H7 (cell line): ENCODE measurements at regions not wholly inside any gene's neighbourhood (a gene's known extent, or its start where the extent isn't known, plus 50 kb on each side); places are given as distances from the start of the nearest gene placed in this dataset.
A peak's percentile ranks its signal among the peaks of the same experiment; 100 is the strongest.
"Not testable (repeated sequence)": the region's sequence is repeated elsewhere in the genome, so short reads cannot be mapped to it uniquely, and the experiment has no call there.

ENCODE experiments used
- DNase-seq: peaks from one replicate; pipeline ENCODE4 v3.0.0; 2012
- H3K27me3 ChIP-seq: 2 replicates; pipeline ENCODE4 v1.6.0; 2011; ENCODE audit warnings: mild to moderate bottlenecking, low read length; ENCODE audit not compliant: control insufficient read depth, insufficient read depth
- H3K36me3 ChIP-seq: replicated peaks from 2 replicates; pipeline ENCODE4 v1.5.1; 2011; ENCODE audit warnings: low read length; ENCODE audit not compliant: control insufficient read depth, insufficient read depth
- H3K4me3 ChIP-seq: 2 replicates; pipeline ENCODE4 v1.5.1; 2011; ENCODE audit warnings: low read depth, mild to moderate bottlenecking, control low read depth, low read length, moderate library complexity; ENCODE audit not compliant: insufficient read depth

DNA sequence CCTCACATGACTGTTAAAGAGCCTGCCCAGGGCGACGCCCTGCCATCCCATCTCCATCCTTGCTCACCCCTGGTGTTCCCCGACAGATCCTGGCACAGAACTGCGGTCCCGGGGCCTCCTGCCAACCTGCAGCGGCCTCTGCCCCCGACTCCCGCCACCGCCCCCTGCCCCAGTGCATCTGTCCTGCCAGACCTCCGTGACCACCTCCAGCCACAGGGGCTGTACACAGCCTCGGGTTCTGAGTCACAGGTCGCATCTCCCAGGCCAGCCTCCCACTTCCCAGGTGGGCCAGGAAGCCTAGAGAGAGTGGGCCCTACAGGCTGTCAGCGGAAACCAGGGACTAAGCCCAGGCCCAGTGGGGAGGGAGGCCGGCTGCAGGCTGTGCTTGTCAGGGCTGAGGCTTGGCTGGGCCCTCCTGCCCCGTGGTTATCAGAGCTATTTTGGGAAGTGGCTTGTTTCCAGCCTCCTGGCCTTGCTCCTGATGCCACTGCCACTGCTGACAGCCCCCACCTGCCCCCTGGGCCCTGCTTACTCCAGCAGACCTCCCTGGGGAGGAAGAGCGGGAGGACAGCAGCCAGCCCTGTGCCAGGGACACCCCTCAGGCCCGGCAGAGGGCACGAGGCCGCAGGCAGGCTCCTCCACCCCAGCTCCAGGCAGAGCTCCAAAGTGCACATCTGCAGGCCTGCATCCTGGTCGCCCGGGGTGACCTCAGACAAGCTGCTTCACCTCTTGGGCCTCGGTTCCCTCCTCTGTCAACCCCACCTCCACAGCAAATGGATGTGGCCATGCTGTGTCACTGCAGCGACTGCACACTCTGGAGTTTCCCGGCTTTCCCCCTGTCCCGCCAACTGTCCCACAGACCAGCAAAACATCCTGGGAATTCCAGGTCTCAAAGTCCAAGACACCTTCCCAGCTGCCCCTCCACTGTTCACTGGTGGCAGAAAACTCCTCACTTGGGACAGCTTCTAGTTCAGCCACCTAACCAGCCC, 124.1 kb upstream of the AKAP13 start:
- not testable (repeated sequence) for H3K4me3 ChIP-seq, H3K36me3 ChIP-seq, H3K27me3 ChIP-seq
- peak; percentile 36 for DNase-seq

DNA sequence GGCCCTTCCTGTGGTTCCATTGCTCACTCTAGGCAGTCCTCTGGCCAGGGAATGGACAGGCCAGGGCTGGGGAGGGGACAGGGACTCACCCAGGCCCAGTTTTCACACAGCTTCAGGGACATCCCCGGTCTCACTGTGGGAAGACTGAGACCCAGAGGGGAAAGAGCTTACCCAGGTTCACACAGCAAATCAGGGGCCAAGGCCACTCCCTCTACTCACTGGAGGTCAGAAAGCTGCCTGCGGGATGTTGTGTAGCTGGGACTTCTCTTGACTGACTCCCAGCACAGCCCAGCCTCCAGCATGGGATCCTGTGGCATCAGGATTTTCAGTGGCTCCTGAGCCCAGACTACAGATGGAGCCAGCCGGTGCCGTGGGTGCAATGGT, 122.3 kb upstream of the AKAP13 start:
- not testable (repeated sequence) for H3K4me3 ChIP-seq, H3K36me3 ChIP-seq, H3K27me3 ChIP-seq
- DNase-seq = peak; percentile 38

- H3K27me3 ChIP-seq, H3K36me3 ChIP-seq, H3K4me3 ChIP-seq, DNase-seq: not testable (repeated sequence)
These were observed 121.7 kb upstream of the AKAP13 start for GRCh38 chr15:85258559-85259209.

DNA sequence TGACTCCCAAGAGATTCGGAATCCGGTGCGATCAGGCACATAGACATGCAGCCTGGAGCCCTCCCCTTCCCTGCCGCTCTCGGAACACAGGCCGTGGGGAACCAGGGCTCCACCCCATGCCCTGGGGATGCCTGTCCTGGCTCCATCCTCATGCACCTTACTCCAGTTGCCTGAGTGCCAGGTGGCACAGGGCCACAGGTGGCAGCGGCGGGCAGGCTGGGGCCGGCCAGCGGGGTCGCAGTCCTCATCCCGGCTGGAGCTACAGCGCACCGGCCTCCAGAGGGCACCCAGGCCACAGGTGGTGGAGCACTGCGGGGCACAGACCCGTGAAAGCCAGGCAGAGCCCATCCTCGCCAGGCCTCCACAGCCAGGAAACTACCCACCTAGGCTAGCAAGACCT, 119.9 kb upstream of the AKAP13 start:
- not testable (repeated sequence) for H3K36me3 ChIP-seq, H3K27me3 ChIP-seq, H3K4me3 ChIP-seq, DNase-seq

- not testable (repeated sequence) for H3K4me3 ChIP-seq, H3K36me3 ChIP-seq, H3K27me3 ChIP-seq, DNase-seq
These were observed 117.8 kb upstream of the AKAP13 start for GRCh38 chr15:85262461-85263055.

DNA sequence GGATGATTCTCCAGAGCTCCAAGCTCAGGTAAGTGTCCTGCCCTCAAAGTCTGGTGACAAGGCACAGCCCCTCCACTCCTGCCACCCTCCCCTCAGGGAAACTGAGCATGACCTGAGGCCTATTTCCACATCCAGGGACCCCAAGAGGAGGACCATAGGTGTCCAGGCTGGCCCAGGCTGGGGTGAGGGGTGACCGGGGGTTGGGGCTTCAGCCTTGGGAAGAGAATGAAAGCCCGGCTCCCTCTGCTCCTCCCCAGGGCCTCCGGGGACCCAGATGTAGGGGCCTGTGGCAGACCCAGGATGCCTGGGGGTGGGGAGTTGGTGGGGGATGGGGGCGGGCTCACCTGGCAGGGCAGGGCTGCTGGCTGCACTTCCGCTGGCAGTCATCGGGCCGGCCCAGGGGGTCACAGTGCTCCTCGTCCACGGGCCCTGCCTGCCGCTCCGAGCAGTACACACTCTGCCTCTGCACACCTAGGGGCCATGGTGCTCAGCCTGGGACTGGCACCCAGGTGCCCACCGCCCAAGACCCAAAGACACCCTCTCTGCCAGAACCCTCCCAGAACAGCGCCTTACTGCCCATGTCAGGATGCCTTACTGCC, 116.5 kb upstream of the AKAP13 start:
- peak; percentile 35 for DNase-seq
- not testable (repeated sequence) for H3K4me3 ChIP-seq, H3K27me3 ChIP-seq, H3K36me3 ChIP-seq

- not testable (repeated sequence) for H3K27me3 ChIP-seq, DNase-seq, H3K4me3 ChIP-seq, H3K36me3 ChIP-seq
These were observed 115.7 kb upstream of the AKAP13 start for GRCh38 chr15:85264614-85265190.

- H3K27me3 ChIP-seq, DNase-seq, H3K36me3 ChIP-seq, H3K4me3 ChIP-seq: not testable (repeated sequence)
These were observed 113.1 kb upstream of the AKAP13 start for GRCh38 chr15:85267158-85267857.

DNA sequence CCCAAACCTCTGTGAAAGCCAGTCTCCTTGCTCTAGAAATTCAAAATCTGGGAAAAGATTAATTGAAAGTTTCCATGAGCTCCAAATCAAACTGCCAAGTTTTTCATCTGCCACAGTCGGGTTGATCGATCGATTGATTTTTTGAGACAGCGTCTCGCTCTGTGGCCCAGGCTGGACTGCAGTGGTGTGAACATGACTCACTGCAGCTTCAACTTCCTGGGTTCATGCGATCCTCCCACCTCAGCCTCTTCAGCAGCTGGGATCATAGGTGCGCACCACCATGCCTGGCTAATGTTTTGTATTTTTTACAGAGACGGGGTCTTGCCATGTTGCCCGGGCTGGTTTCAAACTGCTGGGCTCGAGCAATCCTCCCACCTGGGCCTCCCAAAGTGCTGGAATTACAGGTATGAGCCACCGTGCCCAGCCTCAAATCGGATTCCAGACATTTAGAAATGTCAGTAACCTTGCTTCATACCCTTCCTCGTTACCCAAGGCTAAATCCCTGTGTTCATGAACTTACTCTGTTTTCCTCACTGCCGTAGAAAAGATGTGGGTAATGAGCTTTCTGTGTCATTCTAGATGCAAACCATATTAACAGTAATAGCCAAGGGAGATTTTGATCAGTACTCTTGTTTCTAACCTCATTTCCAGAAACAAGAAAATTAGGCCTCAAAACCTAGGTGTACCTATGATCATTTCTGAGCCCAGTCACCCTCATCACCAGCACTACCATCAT, 105.9 kb upstream of the AKAP13 start:
- DNase-seq = no peak
- H3K36me3 ChIP-seq = no peaks in the 10 kb centered on the region
- no peaks in the 10 kb centered on the region for H3K27me3 ChIP-seq
- H3K4me3 ChIP-seq = no peak overlapping the region

GRCh38 chr15:85276508-85276907, 103.9 kb upstream of the AKAP13 start:
- no peaks in the 10 kb centered on the region for H3K36me3 ChIP-seq
- no peak overlapping the region for H3K4me3 ChIP-seq
- DNase-seq = no peak
- H3K27me3 ChIP-seq = no peaks in the 10 kb centered on the region

- DNase-seq = no peak
- no peak overlapping the region for H3K4me3 ChIP-seq
- no peaks in the 10 kb centered on the region for H3K36me3 ChIP-seq
- H3K27me3 ChIP-seq = no peaks in the 10 kb centered on the region
These were observed 103.5 kb upstream of the AKAP13 start for GRCh38 chr15:85276921-85277320.

GRCh38 chr15:85277847-85278370, 102.5 kb upstream of the AKAP13 start:
- DNase-seq = no peak
- H3K36me3 ChIP-seq = no peaks in the 10 kb centered on the region
- H3K4me3 ChIP-seq = no peak overlapping the region
- no peaks in the 10 kb centered on the region for H3K27me3 ChIP-seq

- no peak for DNase-seq
- Histone ChIP-seq H3K4me3 (no peak overlapping the region), H3K27me3 (no peaks in the 10 kb centered on the region), H3K36me3 (no peaks in the 10 kb centered on the region)
These were observed 100.2 kb upstream of the AKAP13 start for GRCh38 chr15:85280203-85280602.
